ENCODE measurements at regions not wholly inside any gene's neighbourhood (a gene's known extent, or its start where the extent isn't known, plus 50 kb on each side); places are given as distances from the start of the nearest gene placed in this dataset.

DNA sequence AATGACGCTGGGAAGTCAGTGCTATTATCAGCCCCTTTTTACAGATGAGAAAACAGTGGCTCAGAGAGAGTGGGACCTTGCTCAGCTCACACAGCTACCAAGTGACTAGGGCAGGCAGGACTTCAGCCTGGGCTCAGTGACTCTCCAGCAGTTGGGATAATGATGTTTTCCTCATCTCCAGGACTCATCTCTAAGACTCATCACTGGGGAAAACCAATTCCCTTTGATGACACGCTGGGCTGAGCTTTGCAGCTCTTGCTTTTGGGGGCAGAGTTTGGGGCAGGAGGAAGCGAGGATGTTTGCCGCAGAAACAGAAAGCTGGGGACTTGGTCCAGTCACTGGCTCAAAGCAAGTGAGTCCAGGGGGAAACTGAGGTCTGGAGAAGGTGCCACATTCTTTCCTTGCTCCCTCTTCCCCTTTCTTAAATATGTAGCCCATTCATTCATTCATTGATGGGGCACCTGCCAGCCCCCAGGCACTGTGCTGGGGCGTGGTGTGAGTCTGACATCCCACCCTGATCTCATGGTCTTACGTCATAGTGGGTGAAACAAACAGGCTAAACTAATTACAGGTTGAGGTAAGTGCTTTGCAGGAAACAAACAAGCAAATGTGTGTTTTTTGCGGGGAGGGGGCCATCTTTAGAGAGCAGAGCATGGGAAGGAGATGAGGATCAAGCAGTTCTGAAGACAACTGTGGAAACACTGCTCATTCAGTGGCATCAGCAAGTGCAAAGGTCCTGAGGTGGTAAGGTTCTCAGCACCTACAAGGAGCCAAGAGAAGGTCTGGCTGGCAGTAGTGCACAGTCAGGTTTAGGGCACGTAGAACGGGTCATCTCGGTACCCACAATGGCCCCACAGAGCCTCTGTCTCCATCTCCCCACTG, 74.4 kb upstream of the PMEPA1 start:
- TF ChIP-seq, protein P1, sequence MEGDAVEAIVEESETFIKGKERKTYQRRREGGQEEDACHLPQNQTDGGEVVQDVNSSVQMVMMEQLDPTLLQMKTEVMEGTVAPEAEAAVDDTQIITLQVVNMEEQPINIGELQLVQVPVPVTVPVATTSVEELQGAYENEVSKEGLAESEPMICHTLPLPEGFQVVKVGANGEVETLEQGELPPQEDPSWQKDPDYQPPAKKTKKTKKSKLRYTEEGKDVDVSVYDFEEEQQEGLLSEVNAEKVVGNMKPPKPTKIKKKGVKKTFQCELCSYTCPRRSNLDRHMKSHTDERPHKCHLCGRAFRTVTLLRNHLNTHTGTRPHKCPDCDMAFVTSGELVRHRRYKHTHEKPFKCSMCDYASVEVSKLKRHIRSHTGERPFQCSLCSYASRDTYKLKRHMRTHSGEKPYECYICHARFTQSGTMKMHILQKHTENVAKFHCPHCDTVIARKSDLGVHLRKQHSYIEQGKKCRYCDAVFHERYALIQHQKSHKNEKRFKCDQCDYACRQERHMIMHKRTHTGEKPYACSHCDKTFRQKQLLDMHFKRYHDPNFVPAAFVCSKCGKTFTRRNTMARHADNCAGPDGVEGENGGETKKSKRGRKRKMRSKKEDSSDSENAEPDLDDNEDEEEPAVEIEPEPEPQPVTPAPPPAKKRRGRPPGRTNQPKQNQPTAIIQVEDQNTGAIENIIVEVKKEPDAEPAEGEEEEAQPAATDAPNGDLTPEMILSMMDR (conservative IDR thresholded peaks at IDR 0.05 in 1 of 2, IDR thresholded peaks at IDR 0.05 in 1 of 2; ENCODE audit: extremely low read depth in 1 of 2, insufficient read depth in 1 of 2, low read depth in 1 of 2, low read length in 2 of 2): no peak
- TF ChIP-seq EZH2 (IDR thresholded peaks at IDR 0.05; ENCODE audit: borderline replicate concordance, low read length): no peak
